Sigmoid colon (tissue), 4 donors: ENCODE measurements at regions not wholly inside any gene's neighbourhood (a gene's known extent, or its start where the extent isn't known, plus 50 kb on each side); places are given as distances from the start of the nearest gene placed in this dataset.

Experiments used
- CTCF ChIP-seq, 4 experiments: fragments of 450-650 bp in 3 of 4; fragments of 200-600 bp in 1 of 4; IDR thresholded peaks; one replicate each; pipeline ENCODE4 v1.5.1; 2016 to 2019; ENCODE audit warnings: antibody characterized with exemption in 4 of 4, mild to moderate bottlenecking in 3 of 4, moderate library complexity in 2 of 4
- EP300 ChIP-seq, 4 donors: sonication (generic); formaldehyde crosslinking; IDR thresholded peaks; one replicate each; pipeline ENCODE4 v1.6.1; 2017; ENCODE audit warnings: antibody characterized with exemption in 4 of 4
- POLR2A ChIP-seq, 2 donors: fragments of 450-650 bp; IDR thresholded peaks; one replicate each; pipeline ENCODE4 v1.6.1; 2016; ENCODE audit warnings: antibody characterized with exemption in 2 of 2, mild to moderate bottlenecking in 2 of 2, moderate library complexity in 2 of 2
- POLR2AphosphoS5 ChIP-seq, 4 donors: sonication (generic); formaldehyde crosslinking; IDR thresholded peaks; one replicate each; pipeline ENCODE4 v1.6.1; 2017; ENCODE audit warnings: antibody characterized with exemption in 4 of 4

DNA sequence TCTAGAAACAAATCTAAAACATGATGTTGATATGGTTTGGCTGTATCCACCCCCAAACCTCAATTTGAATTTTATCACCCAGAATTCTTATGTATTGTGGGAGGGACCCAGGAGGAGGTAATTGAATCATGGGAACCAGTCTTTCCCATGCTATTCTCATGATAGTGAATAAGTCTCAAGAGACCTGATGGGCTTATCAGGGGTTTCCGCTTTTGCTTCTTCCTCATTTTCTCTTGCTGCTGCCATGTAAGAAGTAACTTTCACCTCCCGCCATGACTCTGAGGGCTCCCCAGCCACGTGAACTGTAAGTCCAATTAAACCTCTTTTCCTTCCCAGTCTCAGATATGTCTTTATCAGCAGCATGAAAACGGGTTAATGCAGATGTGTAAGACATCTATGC is 232.7 kb upstream of the ONECUT1 start:
- no peak for TF ChIP-seq POLR2AphosphoS5 (IDR thresholded peaks at IDR 0.05)
- TF ChIP-seq POLR2A (IDR thresholded peaks at IDR 0.05), result no peak
- no peak for TF ChIP-seq CTCF (IDR thresholded peaks at IDR 0.05)
- no peak for TF ChIP-seq EP300 (IDR thresholded peaks at IDR 0.05)
